Erythroblast (primary cell): ENCODE measurements at regions not wholly inside any gene's neighbourhood (a gene's known extent, or its start where the extent isn't known, plus 50 kb on each side); places are given as distances from the start of the nearest gene placed in this dataset.

ENCODE experiments used
- GATA1 ChIP-seq: IDR thresholded peaks from 2 replicates; pipeline ENCODE4 v1.6.1; 2011; ENCODE audit warnings: low read depth, mild to moderate bottlenecking, control low read depth, low read length, moderate library complexity
- POLR2A ChIP-seq: IDR thresholded peaks from 2 replicates; pipeline ENCODE4 v1.6.1; 2011; ENCODE audit warnings: mild to moderate bottlenecking, low read length

GRCh38 chr5:135151256-135151655 is 117.2 kb upstream of the PITX1 start:
- no peak for TF ChIP-seq GATA1
- no peak for TF ChIP-seq POLR2A
